ENCODE measurements at regions not wholly inside any gene's neighbourhood (a gene's known extent, or its start where the extent isn't known, plus 50 kb on each side); places are given as distances from the start of the nearest gene placed in this dataset.

DNA sequence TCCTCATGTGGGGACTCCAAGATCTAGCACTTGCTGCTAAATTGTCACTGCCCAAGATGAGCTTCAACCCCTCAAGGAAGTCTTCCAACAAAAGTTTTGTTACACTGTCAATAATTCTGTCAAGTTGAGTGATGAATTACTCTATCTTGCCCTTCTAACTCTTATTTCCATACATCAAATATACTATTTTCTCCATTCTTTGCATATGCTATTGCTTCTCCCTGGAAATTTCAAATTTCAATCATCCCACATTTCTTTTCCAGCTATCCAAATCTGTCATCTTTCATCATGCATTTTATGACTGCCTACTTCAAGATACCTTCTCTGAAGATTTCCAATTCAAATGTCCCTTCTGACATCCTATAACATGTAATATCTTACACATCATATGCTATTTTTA, 175.2 kb upstream of the KCND2 start (continued):
- TF ChIP-seq, protein P1, sequence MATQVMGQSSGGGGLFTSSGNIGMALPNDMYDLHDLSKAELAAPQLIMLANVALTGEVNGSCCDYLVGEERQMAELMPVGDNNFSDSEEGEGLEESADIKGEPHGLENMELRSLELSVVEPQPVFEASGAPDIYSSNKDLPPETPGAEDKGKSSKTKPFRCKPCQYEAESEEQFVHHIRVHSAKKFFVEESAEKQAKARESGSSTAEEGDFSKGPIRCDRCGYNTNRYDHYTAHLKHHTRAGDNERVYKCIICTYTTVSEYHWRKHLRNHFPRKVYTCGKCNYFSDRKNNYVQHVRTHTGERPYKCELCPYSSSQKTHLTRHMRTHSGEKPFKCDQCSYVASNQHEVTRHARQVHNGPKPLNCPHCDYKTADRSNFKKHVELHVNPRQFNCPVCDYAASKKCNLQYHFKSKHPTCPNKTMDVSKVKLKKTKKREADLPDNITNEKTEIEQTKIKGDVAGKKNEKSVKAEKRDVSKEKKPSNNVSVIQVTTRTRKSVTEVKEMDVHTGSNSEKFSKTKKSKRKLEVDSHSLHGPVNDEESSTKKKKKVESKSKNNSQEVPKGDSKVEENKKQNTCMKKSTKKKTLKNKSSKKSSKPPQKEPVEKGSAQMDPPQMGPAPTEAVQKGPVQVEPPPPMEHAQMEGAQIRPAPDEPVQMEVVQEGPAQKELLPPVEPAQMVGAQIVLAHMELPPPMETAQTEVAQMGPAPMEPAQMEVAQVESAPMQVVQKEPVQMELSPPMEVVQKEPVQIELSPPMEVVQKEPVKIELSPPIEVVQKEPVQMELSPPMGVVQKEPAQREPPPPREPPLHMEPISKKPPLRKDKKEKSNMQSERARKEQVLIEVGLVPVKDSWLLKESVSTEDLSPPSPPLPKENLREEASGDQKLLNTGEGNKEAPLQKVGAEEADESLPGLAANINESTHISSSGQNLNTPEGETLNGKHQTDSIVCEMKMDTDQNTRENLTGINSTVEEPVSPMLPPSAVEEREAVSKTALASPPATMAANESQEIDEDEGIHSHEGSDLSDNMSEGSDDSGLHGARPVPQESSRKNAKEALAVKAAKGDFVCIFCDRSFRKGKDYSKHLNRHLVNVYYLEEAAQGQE (IDR thresholded peaks at IDR 0.05) = no peak

DNA sequence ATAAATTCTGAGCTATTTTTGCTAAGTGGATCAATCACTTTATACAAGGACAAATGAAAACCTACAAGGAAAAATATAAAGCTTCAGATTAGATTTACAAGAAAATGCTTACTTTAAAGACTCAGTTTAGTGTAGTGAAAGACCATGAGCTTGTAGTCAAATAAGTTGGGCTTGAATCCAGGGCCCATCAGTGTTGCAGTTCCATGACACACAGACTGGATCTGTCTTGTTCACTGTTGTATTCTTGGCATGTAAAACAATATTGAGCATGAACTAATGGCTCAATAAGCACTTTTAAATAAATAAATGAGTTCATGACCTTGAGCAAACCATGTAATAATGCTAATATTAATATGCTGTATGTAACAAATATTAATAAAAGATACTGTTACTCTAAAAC, 164.6 kb upstream of the KCND2 start:
- no peak overlapping the region for H3K4me3 ChIP-seq
- no peak overlapping the region for H3K27ac ChIP-seq
- no peaks in the 10 kb centered on the region for H3K9me3 ChIP-seq
- no peak for FAIRE-seq
- no peak overlapping the region for H3K4me2 ChIP-seq
- ATAC-seq = no peak
- ChIA-PET POLR2A (no interaction called here), CTCF (no interaction called here)
- TF ChIP-seq POLR2A (IDR thresholded peaks at IDR 0.05; ENCODE audit: low read length) (no peak), ZFP36 (IDR thresholded peaks at IDR 0.05; ENCODE audit: borderline replicate concordance, partially characterized antibody) (no peak), CBX2 (IDR thresholded peaks at IDR 0.05; ENCODE audit: borderline replicate concordance, low read depth) (no peak), EHF (CRISPR knock-in tag; IDR thresholded peaks at IDR 0.05) (no peak), TFCP2L1 (CRISPR knock-in tag; IDR thresholded peaks at IDR 0.05) (no peak)
- TF ChIP-seq, protein P2, sequence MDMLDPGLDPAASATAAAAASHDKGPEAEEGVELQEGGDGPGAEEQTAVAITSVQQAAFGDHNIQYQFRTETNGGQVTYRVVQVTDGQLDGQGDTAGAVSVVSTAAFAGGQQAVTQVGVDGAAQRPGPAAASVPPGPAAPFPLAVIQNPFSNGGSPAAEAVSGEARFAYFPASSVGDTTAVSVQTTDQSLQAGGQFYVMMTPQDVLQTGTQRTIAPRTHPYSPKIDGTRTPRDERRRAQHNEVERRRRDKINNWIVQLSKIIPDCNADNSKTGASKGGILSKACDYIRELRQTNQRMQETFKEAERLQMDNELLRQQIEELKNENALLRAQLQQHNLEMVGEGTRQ (IDR thresholded peaks at IDR 0.05) = no peak
- H3K4me1 ChIP-seq = no peaks in the 10 kb centered on the region
- DNase-seq (ENCODE audit: low read depth in 1 of 2, low spot score in 1 of 2) = no peak

DNA sequence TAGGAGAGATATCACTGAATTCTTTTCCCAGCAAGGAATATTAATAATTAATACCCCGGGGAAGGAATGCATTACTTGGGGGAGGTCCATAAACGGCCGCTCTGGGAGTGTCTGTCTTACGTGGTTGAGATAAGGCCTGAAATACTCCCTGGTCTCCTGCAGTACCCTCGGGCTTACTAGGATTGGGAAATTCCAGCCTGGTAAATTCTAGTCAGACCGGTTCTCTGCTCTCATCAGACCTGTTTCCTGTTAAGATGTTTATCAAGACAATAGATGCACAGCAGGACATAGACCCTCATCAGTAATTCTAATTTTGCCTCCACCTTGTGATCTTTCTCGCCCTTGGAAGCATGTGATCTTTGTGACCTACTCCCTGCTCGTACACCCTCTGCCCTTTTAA, 162.8 kb upstream of the KCND2 start:
- ChIA-PET CTCF (no interaction called here), POLR2A (no interaction called here)
- 1% methylated on average over 8 of the region's 8 CpGs for WGBS (ENCODE audit: missing lambda C conversion rate)
- ATAC-seq (no peak), DNase-seq (ENCODE audit: low read depth in 1 of 2, low spot score in 1 of 2) (no peak), FAIRE-seq (no peak)
- TF ChIP-seq ESRRA (IDR thresholded peaks at IDR 0.05; ENCODE audit: borderline replicate concordance, low read length) (no peak), EHF (CRISPR knock-in tag; IDR thresholded peaks at IDR 0.05) (no peak), ZFP36 (IDR thresholded peaks at IDR 0.05; ENCODE audit: borderline replicate concordance, partially characterized antibody) (no peak)
- TF ChIP-seq, protein P3, sequence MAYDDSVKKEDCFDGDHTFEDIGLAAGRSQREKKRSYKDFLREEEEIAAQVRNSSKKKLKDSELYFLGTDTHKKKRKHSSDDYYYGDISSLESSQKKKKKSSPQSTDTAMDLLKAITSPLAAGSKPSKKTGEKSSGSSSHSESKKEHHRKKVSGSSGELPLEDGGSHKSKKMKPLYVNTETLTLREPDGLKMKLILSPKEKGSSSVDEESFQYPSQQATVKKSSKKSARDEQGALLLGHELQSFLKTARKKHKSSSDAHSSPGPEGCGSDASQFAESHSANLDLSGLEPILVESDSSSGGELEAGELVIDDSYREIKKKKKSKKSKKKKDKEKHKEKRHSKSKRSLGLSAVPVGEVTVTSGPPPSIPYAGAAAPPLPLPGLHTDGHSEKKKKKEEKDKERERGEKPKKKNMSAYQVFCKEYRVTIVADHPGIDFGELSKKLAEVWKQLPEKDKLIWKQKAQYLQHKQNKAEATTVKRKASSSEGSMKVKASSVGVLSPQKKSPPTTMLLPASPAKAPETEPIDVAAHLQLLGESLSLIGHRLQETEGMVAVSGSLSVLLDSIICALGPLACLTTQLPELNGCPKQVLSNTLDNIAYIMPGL (CRISPR knock-in tag; IDR thresholded peaks at IDR 0.05; ENCODE audit: borderline replicate concordance) = no peak
- no peak overlapping the region for H3K4me3 ChIP-seq
- H3K27ac ChIP-seq = no peak overlapping the region
- no peak overlapping the region for H3K4me2 ChIP-seq
- H3K4me1 ChIP-seq = no peaks in the 10 kb centered on the region
- H3K9me3 ChIP-seq = no peaks in the 10 kb centered on the region

DNA sequence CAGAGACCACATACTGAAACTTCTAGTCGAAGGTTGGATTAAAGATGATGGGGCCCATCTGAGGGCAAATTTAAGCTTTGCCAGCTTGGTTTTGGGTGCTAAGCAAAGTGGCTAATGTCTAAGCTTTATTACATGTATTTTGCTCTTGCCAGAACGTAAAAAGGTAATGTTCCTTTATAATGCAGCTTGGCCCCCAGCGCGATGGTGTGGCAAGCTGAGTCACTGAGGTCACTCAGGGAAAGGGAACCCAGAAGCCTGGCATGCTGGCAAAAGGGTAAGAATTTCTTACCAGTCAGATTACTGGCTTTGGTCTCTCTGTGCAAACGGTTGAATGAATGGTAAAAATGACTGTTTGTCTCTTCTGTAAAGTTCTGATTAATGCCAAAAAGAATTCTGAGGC, 158.3 kb upstream of the KCND2 start:
- ATAC-seq = no peak
- Histone ChIP-seq H3K27ac (no peak overlapping the region), H3K4me1 (no peaks in the 10 kb centered on the region), H3K4me2 (no peak overlapping the region), H3K4me3 (no peak overlapping the region), H3K9me3 (no peaks in the 10 kb centered on the region)
- no peak for DNase-seq (ENCODE audit: low read depth in 1 of 2, low spot score in 1 of 2)
- ChIA-PET POLR2A (no interaction called here), CTCF (no interaction called here)
- FAIRE-seq = no peak
- no peak for TF ChIP-seq SREBF2 (IDR thresholded peaks at IDR 0.05)
- no peak for TF ChIP-seq POLR2AphosphoS2 (conservative IDR thresholded peaks at IDR 0.05; ENCODE audit: low read length)
- no peak for TF ChIP-seq ZC3H11A (IDR thresholded peaks at IDR 0.05)
- no peak for TF ChIP-seq PHF8 (IDR thresholded peaks at IDR 0.05; ENCODE audit: borderline replicate concordance, low read depth)
- TF ChIP-seq FOXS1 (CRISPR knock-in tag; IDR thresholded peaks at IDR 0.05) = no peak
- TF ChIP-seq MAZ (IDR thresholded peaks at IDR 0.05; ENCODE audit: borderline replicate concordance, low read depth, low read length) = no peak
- TF ChIP-seq, protein P4, sequence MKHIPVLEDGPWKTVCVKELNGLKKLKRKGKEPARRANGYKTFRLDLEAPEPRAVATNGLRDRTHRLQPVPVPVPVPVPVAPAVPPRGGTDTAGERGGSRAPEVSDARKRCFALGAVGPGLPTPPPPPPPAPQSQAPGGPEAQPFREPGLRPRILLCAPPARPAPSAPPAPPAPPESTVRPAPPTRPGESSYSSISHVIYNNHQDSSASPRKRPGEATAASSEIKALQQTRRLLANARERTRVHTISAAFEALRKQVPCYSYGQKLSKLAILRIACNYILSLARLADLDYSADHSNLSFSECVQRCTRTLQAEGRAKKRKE (CRISPR knock-in tag; IDR thresholded peaks at IDR 0.05; ENCODE audit: low read depth) = no peak
- no peak for TF ChIP-seq RFX5 (IDR thresholded peaks at IDR 0.05)
- TF ChIP-seq HOXA7 (CRISPR knock-in tag; IDR thresholded peaks at IDR 0.05) = no peak
- 2% methylated on average over 5 of the region's 5 CpGs for WGBS (ENCODE audit: missing lambda C conversion rate)
